GM12875 (cell line): ENCODE measurements at regions not wholly inside any gene's neighbourhood (a gene's known extent, or its start where the extent isn't known, plus 50 kb on each side); places are given as distances from the start of the nearest gene placed in this dataset.

Experiments used
- H3K4me3 ChIP-seq: one replicate; pipeline ENCODE4 v1.5.1; 2011; ENCODE audit warnings: low read depth, low read length, control low read depth
- CTCF ChIP-seq: IDR thresholded peaks from 2 replicates; pipeline ENCODE4 v1.5.1; 2011; ENCODE audit warnings: low read depth, mild to moderate bottlenecking, control low read depth, inconsistent platforms, low read length, moderate library complexity, borderline replicate concordance; ENCODE audit not compliant: insufficient read depth

DNA sequence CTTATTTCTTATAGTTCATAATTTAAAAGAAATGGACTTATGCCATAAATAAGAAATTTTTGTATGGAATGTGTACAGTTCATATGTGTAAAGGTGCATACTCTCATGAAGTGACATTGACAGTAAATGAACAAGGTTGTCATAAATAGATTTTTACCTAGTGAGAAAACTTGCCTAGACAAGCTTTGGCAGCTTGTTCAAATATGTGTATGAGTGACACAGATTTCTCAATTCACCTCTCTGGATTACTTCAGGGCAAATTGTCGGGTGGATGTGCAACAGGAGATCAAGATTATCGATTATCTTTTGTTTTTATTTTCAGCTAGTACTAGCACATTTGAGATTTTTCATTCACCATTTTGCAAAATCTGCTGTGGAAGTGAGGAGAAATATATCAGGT is 758.1 kb upstream of the ACVR2A start:
- TF ChIP-seq CTCF = no peak

GRCh38 chr2:147083664-147084063 is 761.2 kb upstream of the ACVR2A start:
- H3K4me3 ChIP-seq = no peak overlapping the region
- TF ChIP-seq CTCF = no peak

More for the DNA sequence above, 758.1 kb upstream of the ACVR2A start:
- no peak overlapping the region for H3K4me3 ChIP-seq

DNA sequence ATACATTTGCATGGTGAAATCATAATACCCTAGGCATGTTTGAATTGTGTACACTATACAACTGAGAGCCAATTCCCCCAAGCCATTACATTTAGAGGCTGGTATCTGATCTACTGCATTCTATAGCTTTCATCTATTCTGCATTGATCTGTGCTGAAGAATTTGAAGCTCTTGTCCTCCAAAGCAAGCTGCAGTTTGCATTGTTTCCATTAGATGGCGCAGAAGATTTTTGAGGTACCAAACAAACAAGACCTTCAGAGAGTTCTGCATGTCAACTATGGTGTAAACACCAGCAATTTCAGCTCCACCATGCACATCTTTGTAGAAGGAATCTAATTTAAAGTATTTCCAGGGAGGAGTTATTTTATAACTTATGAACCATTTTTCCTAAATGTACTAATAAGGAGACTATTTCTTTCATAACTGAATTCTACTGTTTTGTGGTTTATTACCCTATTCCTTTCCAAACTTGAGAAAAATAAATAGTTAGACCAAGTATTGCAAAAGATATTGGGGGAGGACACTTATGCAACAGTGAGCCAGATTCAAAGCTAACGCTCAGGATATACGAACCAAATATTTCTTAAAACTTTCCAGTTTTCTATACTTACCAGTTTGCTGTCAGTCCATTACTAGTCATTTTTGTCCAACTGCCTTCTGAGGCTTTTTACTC is 761.8 kb upstream of the ACVR2A start:
- peak; percentile 81 for TF ChIP-seq CTCF
- H3K4me3 ChIP-seq = no peak overlapping the region

DNA sequence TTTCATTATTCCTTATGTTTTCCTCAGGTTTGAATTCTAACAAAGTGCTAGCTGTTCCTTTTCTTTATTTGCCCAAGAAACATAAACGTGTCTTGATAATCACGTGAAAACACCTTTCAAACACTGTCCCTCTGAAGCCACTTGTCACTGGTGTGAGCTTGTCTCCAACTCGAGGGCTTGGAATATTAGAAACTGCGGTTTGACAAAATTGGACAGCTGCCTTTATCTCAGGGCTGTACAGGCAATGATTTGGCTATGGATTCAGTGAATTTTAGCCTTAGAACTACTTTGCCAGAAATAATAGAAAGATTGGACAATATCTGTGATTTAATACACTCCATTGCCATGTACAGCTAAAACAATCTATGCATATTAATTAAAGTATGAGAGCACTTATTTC is 763.0 kb upstream of the ACVR2A start:
- no peak for TF ChIP-seq CTCF

GRCh38 chr2:147076634-147077033 is 768.2 kb upstream of the ACVR2A start:
- TF ChIP-seq CTCF = no peak
- no peak overlapping the region for H3K4me3 ChIP-seq

More for the DNA sequence above, 763.0 kb upstream of the ACVR2A start:
- H3K4me3 ChIP-seq = no peak overlapping the region

DNA sequence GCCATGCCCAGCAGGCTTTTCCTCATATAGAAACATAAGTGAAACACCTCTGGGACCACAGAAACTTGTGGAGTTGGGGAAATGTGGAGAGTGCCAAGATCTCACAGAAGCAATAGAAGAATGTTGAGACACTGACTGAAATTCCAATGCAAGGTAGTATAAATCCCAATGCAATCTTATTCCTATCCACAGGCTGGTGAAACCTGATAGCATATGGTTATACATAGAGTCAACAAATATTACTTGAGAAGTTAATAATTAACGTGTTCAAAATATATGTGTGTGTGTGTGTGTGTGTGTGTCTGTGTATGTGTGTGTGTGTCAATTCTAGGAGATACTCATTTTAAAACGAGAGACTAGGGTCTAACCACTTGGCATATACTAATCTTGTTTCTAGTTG is 776.8 kb upstream of the ACVR2A start:
- no peak overlapping the region for H3K4me3 ChIP-seq
- TF ChIP-seq CTCF = no peak

DNA sequence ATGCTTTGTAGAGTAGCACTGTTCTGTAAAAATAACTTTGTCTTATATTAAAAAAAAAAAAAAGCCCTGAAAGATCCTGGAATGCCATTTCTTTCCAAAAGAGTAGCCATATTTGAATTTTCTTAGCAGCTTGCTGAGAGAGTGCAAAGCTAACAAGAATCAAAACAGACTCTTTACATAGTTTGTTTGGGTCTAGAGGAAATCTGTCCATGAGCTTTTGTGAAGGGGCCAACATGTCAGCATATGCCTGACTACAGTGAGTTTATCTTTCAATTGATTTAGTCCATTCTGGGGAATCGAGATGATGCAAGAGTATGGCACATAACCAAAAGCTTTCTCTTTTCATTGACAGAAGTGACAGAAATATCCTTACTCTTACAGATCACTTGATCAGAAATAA is 777.7 kb upstream of the ACVR2A start:
- TF ChIP-seq CTCF = no peak
- H3K4me3 ChIP-seq = no peak overlapping the region
